Breast epithelium (tissue), 3 donors: ENCODE measurements at regions not wholly inside any gene's neighbourhood (a gene's known extent, or its start where the extent isn't known, plus 50 kb on each side); places are given as distances from the start of the nearest gene placed in this dataset.

Experiments used
- POLR2A ChIP-seq: fragments of 450-650 bp; IDR thresholded peaks from one replicate; pipeline ENCODE4 v1.6.1; 2016; ENCODE audit warnings: antibody characterized with exemption, mild to moderate bottlenecking, moderate library complexity
- POLR2AphosphoS5 ChIP-seq, 3 donors: sonication (generic); formaldehyde crosslinking; IDR thresholded peaks; one replicate each; pipeline ENCODE4 v1.6.1; 2017; ENCODE audit warnings: antibody characterized with exemption in 3 of 3
- TF ChIP-seq, protein P1 (sequence below), 3 donors: fragments of 450-650 bp; IDR thresholded peaks; one replicate each; pipeline ENCODE4 v1.5.1; 2016 to 2017; ENCODE audit warnings: antibody characterized with exemption in 3 of 3, mild to moderate bottlenecking in 3 of 3, moderate library complexity in 3 of 3

DNA sequence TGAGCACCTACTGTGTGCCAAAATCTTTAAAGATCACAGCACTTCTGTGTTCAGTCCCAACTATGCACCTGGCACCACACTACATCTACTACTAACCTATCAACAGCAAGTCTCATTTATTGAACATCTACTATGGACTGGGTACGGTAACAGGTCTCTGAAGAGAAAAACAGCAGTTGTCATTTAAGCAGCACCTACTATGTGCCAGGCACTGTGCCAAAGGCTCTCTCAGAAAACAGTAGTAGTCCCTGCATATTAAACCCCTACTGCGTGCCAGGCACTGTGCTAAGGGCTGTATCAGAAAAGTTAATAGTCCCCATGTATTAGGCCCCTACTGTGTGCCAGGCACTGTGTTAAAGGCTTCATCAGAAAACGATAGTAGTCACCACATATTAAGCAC, 106.2 kb downstream of the PTPRS start:
- TF ChIP-seq, protein P1, sequence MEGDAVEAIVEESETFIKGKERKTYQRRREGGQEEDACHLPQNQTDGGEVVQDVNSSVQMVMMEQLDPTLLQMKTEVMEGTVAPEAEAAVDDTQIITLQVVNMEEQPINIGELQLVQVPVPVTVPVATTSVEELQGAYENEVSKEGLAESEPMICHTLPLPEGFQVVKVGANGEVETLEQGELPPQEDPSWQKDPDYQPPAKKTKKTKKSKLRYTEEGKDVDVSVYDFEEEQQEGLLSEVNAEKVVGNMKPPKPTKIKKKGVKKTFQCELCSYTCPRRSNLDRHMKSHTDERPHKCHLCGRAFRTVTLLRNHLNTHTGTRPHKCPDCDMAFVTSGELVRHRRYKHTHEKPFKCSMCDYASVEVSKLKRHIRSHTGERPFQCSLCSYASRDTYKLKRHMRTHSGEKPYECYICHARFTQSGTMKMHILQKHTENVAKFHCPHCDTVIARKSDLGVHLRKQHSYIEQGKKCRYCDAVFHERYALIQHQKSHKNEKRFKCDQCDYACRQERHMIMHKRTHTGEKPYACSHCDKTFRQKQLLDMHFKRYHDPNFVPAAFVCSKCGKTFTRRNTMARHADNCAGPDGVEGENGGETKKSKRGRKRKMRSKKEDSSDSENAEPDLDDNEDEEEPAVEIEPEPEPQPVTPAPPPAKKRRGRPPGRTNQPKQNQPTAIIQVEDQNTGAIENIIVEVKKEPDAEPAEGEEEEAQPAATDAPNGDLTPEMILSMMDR (IDR thresholded peaks at IDR 0.05), result no peak
- no peak for TF ChIP-seq POLR2AphosphoS5 (IDR thresholded peaks at IDR 0.05)
- TF ChIP-seq POLR2A, result no peak
